SIG-M5 treated with dmso at 0.1 percent for 504 hours (cell line): ENCODE measurements at regions not wholly inside any gene's neighbourhood (a gene's known extent, or its start where the extent isn't known, plus 50 kb on each side); places are given as distances from the start of the nearest gene placed in this dataset.

Experiments used
- DNase-seq: peaks from one replicate; lab custom pipeline; 2025; ENCODE audit not compliant: unreplicated experiment; lab: John Stamatoyannopoulos, UW

GRCh38 chr4:11487868-11488544 is 59.3 kb upstream of the HS3ST1 start:
- peak; percentile 42 for DNase-seq

GRCh38 chr4:11487139-11487538 is 58.4 kb upstream of the HS3ST1 start:
- DNase-seq, result no peak

- no peak for DNase-seq
These were observed 57.2 kb upstream of the HS3ST1 start for GRCh38 chr4:11485926-11486325.

GRCh38 chr4:11484531-11484930 is 55.8 kb upstream of the HS3ST1 start:
- DNase-seq, result no peak

GRCh38 chr4:11483046-11483445 is 54.4 kb upstream of the HS3ST1 start:
- peak; percentile 51 for DNase-seq

GRCh38 chr4:11480683-11481082 is 52.0 kb upstream of the HS3ST1 start:
- peak; percentile 93 for DNase-seq
